NCI-H524 treated with DMSO at 0.1 percent for 48 hours (cell line): ENCODE measurements at regions not wholly inside any gene's neighbourhood (a gene's known extent, or its start where the extent isn't known, plus 50 kb on each side); places are given as distances from the start of the nearest gene placed in this dataset.

Source experiments
- DNase-seq: peaks from one replicate; lab custom pipeline; 2025; lab: John Stamatoyannopoulos, UW

DNA sequence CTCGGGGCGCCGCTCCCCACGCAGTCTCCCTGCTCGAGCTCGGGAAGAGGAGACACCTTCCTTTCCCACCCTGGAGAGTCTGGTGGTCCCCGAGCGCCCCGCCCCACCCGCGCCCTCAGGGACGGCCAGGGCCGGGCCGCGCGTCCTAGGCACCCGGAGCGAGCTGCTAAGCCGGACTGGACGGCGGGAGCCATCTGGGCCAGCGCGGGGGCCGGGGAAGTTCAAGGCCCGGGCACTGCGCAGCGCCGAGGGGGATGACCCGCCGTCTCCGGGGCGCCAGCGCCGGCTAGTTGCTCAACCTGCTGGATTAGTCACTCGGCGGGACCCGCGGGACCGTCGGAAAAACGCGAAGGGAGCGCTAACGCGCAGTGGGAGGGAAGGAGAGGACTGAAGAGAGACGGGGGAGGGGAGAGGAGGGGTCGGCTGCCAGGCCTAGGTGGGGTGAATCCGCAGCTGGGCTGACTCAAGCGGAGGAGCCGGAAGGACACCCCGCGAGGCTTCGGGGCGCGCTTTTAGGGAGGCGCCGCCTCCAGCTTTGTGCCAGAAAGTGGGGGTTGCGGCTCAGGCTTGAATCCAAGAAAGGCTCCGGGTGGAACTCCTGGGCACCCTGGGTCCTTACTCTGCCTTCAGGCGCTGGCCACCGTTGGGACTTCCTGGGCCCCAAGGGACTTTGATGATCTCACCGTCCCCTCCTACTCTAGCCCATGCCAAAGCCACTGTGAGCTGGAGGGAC lies 75.7 kb upstream of the FOXP4 start:
- DNase-seq = no peak

DNA sequence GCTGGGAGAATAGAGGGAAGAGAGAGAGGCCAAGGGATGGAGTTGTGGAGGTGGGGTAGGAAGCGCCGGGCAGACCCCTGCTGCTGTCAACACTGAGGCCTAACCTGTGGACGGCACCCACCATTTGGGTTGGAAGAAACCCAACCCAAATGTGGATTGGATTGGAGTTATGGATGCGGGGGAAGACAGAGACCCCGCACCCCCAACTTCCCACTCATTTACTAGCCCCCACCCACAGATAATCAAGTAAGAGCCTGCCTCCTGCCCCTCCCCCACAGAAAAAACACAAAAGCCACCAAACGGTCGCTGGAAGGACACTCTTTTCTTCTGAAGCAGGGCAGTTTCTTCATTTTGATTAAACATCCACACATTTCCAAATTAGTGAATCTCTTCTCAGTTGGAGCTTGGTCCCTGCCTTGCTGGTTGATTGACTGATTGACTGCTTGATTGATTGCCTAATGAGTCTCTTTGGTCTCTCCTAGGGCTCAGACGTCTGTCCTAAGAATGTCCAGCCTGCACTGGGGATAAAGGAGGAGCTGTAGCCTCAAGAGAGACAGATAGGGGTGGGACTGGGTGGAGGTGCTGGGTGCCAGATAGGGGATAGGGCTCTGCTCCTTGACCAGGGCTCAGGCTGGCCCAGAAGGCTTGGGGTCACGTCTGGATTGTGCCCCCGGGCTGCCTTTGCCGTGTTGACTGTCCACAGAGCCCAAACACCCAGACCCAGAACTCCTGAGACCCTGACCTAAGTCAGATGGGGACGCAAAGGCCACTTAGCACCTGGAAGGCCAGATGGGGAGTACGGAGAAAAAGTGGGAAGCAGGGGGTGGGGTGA lies 74.9 kb upstream of the FOXP4 start:
- no peak for DNase-seq

GRCh38 chr6:41474213-41474933 lies 71.8 kb upstream of the FOXP4 start:
- no peak for DNase-seq

- DNase-seq = no peak
These were observed 71.0 kb upstream of the FOXP4 start for GRCh38 chr6:41475164-41475563.

GRCh38 chr6:41475737-41476357 lies 70.3 kb upstream of the FOXP4 start:
- DNase-seq = no peak

DNA sequence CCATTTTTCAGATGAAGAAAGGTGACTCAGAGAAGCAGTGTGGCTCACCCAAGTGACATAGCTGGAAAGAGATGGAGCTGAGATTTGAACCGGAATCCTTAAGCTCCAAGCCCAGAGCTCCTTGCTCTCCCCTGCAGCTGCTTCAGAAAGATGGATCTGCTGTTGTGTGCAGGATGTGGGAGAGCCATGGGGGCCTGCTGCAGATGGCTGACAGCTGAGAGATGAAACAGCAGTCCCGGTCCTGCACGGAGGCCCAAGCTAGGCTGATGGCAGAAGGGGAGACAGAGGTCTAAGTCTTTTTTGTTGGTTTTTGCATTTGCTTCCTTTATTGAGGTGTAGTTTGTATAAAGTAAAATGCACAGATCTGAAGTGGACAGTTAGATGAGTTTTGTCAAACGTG lies 69.8 kb upstream of the FOXP4 start:
- no peak for DNase-seq

DNA sequence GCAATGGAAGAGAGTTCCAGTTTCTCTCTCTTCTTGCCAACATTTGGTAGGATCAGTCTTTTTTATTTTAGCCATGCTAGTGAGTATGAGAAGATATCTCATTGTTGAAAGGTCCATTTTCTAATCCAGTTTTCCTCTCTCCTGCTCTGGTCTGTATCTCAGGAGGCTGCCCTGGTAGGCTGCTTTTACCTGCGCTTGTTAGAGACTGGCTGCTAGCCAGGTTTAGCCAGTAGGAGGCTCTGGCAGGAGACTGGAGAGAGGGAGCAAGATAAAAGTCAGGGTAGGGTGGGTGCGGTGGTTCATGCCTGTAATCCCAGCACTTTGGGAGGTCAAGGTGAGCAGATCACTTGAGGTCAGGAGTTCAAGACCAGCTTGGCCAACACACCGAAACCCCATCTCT lies 68.6 kb upstream of the FOXP4 start:
- DNase-seq = no peak

- DNase-seq = no peak
These were observed 62.2 kb upstream of the FOXP4 start for GRCh38 chr6:41483943-41484342.

GRCh38 chr6:41487860-41488432 lies 58.2 kb upstream of the FOXP4 start:
- peak; percentile 35 for DNase-seq

DNA sequence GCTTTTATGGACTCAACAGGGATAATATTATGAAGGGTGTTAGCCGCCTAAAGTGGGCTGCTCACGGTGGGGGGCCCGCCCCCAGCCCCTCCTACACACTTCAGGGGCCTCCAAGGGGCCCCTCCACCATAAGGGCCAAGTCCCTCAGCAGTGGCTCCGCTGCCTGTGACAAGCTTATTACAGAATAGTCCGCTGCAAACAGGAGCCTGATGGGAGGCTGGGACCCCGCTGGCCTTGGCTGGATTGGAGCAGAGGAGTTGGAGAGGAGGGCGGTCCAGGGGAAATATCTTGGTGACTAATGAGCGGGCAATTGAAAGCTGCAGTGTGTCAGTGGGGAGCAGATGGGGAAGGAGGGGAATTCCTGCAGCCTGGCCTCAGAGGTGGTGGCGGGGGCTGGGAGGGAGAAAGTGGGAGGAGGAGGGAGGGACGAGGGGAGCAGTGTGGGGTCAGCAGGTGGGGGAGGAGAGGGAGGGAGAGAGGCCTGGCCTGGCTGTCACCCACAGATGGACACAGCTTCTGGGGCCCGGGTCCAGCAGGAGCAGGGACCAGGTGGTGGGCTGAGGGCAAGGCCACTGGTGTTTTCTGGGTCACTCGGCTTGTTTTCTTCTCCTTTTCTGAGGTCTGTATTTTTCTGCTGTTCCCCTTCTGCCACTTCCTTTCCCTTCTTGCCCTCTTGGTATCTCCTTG lies 57.6 kb upstream of the FOXP4 start:
- DNase-seq = peak; percentile 96

DNA sequence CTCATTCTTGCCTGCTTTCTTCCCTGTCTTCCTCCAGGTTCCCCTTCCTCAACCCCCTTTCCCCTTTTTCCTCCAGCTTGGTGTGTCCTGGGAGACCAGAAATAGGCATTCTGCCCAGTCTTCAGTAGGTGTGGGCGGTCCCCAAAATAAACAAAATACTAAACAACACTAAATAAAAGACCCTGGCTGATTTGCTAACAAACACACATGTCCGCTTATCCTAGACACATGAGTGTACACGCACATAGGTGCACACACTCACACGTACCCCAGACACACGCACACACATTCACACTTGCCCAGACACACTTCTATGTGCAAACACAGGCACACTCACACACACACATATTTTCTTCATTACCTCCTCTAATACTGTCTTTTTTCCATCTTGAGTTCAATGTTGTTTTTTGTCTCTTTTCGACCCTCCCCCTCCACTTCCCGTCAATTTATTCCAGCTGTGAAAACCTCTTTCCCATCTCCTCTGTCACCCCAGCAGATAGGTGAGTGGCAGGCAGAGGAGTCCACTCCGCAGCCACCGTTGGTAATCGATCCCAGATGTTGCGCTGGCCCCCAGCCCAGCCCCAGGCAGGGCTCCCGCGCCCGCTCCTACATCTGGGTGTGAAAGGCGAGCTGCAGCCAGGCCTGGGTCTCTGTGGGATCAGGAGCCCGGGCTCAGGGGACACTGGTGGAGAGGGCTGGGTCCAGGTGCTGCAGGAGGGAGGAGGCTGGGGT lies 56.9 kb upstream of the FOXP4 start:
- DNase-seq = no peak

- peak; percentile 45 for DNase-seq
These were observed 53.8 kb upstream of the FOXP4 start for GRCh38 chr6:41492261-41492891.

- no peak for DNase-seq
These were observed 51.7 kb upstream of the FOXP4 start for GRCh38 chr6:41494212-41495110.
